ENCODE measurements at regions not wholly inside any gene's neighbourhood (a gene's known extent, or its start where the extent isn't known, plus 50 kb on each side); places are given as distances from the start of the nearest gene placed in this dataset.

DNA sequence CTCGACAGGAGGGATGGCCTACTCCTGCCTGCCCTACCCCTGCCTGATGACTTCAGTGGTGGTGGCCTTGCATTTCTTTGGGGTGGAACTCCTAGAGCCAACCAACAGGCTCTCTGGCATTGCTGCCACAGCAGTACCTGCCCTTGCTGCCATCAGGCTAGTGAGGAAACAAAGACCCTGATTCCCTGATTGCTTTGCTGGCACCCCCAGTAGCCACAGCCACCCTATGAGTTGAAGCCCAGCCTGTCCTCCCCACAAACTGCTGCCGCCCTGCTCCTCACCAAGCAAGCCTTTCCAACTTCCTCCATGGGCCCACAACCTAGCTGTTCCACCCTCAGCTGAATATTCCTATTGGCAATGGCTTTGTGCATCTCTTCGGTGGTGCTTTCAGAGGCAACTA lies 52.5 kb upstream of the KHDRBS2 start:
- Mint-ChIP-seq H3K36me3 (ENCODE audit: low read depth) (no peaks in the 10 kb centered on the region), H3K4me3 (no peak overlapping the region), H3K4me1 (ENCODE audit: low read depth) (no peaks in the 10 kb centered on the region), H3K9me3 (peaks cover 29% of the 10 kb centered on the region), H3K27me3 (ENCODE audit: insufficient read depth) (no peaks in the 10 kb centered on the region), H3K27ac (no peak overlapping the region)
- no peak for DNase-seq (ENCODE audit: low spot score)
- intact Hi-C loops (cut with micrococcal nuclease) = no loop called here

Data from activated T-helper 1 cell treated with anti-CD3 and anti-CD28 coated beads, Interleukin-12 subunit alpha, Interleukin-12 subunit beta, Interleukin-2, Interleukin-4 antibody, amounts not matched to agents 30 ng/mL and 10 ng/mL and 1 ng/mL, durations not matched to agents 14 hours and 24 hours and 36 hours (primary cell).